ENCODE measurements at regions not wholly inside any gene's neighbourhood (a gene's known extent, or its start where the extent isn't known, plus 50 kb on each side); places are given as distances from the start of the nearest gene placed in this dataset.

GRCh38 chr1:208551024-208551423 lies 306.8 kb upstream of the PLXNA2 start:
- TF ChIP-seq CTCF (conservative IDR thresholded peaks at IDR 0.05 in 1 of 2, IDR thresholded peaks at IDR 0.05 in 1 of 2; ENCODE audit: extremely low read depth in 1 of 2, insufficient read depth in 1 of 2, low read depth in 1 of 2, low read length in 2 of 2) (no peak), EZH2 (IDR thresholded peaks at IDR 0.05; ENCODE audit: borderline replicate concordance, low read length) (no peak)
